HEK293T (cell line): ENCODE measurements at regions not wholly inside any gene's neighbourhood (a gene's known extent, or its start where the extent isn't known, plus 50 kb on each side); places are given as distances from the start of the nearest gene placed in this dataset.
"Not testable (repeated sequence)": the region's sequence is repeated elsewhere in the genome, so short reads cannot be mapped to it uniquely, and the experiment has no call there.

Experiments
- CTCF ChIA-PET: fragments of 350-600 bp; formaldehyde crosslinking; extraction: SDS; loops from one replicate; lab custom pipeline; 2021; ENCODE audit warnings: antibody characterized with exemption, inconsistent platforms; lab: Yijun Ruan, JAX
- POLR2A ChIA-PET: fragments of 350-600 bp; formaldehyde crosslinking; extraction: SDS; loops from one replicate; lab custom pipeline; 2020; ENCODE audit warnings: antibody characterized with exemption, inconsistent platforms; lab: Yijun Ruan, JAX
- DNase-seq: peaks from one replicate; pipeline ENCODE4 v3.0.0; 2012; ENCODE audit warnings: mixed read lengths; ENCODE audit errors: extremely low spot score
- ARNT ChIP-seq: fragments of 450-650 bp; IDR thresholded peaks from 2 replicates; pipeline ENCODE4 v1.6.1; 2017; ENCODE audit warnings: mild to moderate bottlenecking
- BHLHE40 ChIP-seq: fragments of 450-650 bp; IDR thresholded peaks from 2 replicates; pipeline ENCODE4 v1.6.1; 2016; ENCODE audit warnings: mild to moderate bottlenecking, moderate library complexity, borderline replicate concordance
- CTBP1 ChIP-seq: fragments of 450-650 bp; IDR thresholded peaks from 2 replicates; pipeline ENCODE4 v1.6.1; 2016; ENCODE audit warnings: borderline replicate concordance
- ELF4 ChIP-seq: fragments of 450-650 bp; IDR thresholded peaks from 2 replicates; pipeline ENCODE4 v1.6.1; 2017; ENCODE audit warnings: antibody characterized with exemption
- FOXA1 ChIP-seq: fragments of 450-650 bp; IDR thresholded peaks from 2 replicates; pipeline ENCODE4 v1.6.1; 2016; ENCODE audit warnings: mild to moderate bottlenecking
- FOXK2 ChIP-seq: fragments of 450-650 bp; IDR thresholded peaks from 2 replicates; pipeline ENCODE4 v1.6.1; 2016; ENCODE audit warnings: mild to moderate bottlenecking
- FOXM1 ChIP-seq: fragments of 450-650 bp; IDR thresholded peaks from 2 replicates; pipeline ENCODE4 v1.6.1; 2017; ENCODE audit warnings: mild to moderate bottlenecking, borderline replicate concordance
- HDGF ChIP-seq: fragments of 450-650 bp; IDR thresholded peaks from 2 replicates; pipeline ENCODE4 v1.6.1; 2017; ENCODE audit warnings: antibody characterized with exemption, borderline replicate concordance
- L3MBTL2 ChIP-seq: fragments of 450-650 bp; conservative IDR thresholded peaks from 2 replicates; pipeline ENCODE4 v1.6.1; 2016; ENCODE audit warnings: mild to moderate bottlenecking
- LEF1 ChIP-seq: fragments of 450-650 bp; IDR thresholded peaks from 2 replicates; pipeline ENCODE4 v1.6.1; 2017; ENCODE audit warnings: mild to moderate bottlenecking, borderline replicate concordance
- NFRKB ChIP-seq: fragments of 450-650 bp; IDR thresholded peaks from 2 replicates; pipeline ENCODE4 v1.6.1; 2016; ENCODE audit warnings: mild to moderate bottlenecking, moderate library complexity
- SP1 ChIP-seq: fragments of 450-650 bp; IDR thresholded peaks from 2 replicates; pipeline ENCODE4 v1.6.1; 2017
- SUZ12 ChIP-seq: fragments of 450-650 bp; IDR thresholded peaks from 2 replicates; pipeline ENCODE4 v1.6.1; 2016; ENCODE audit warnings: mild to moderate bottlenecking
- TARDBP ChIP-seq: fragments of 450-650 bp; IDR thresholded peaks from 2 replicates; pipeline ENCODE4 v1.6.1; 2016
- ZNF384 ChIP-seq: fragments of 450-650 bp; IDR thresholded peaks from 2 replicates; pipeline ENCODE4 v1.6.1; 2016
- TF ChIP-seq, protein P1 (sequence below): fragments of 450-650 bp; IDR thresholded peaks from 2 replicates; pipeline ENCODE4 v1.6.1; 2016

DNA sequence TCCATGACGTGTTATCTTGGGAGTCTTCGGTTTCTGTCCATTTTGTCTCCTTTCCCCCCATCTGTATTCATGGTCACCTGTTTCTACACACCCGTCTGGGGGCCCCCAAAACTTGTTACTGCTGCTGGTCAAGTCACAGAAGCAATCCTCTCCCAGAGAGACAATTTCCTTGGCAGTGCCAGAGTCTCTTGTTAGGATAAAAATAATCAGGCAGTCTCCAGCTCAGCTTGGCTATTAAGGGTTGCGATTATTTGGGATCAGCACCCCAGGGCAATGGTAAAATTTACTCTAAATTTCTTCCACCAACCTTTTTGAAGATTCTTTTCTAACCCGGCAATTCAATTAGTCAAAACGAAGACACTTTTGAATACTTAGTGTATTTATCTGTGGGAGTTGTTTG is 229.1 kb upstream of the JARID2 start:
- ChIA-PET POLR2A (no interaction called here), CTCF (no interaction called here)
- TF ChIP-seq BHLHE40 (no peak), ZNF384 (no peak), ELF4 (no peak), TARDBP (no peak), NFRKB (no peak), SUZ12 (no peak), FOXK2 (no peak), ARNT (no peak)
- no peak for DNase-seq

DNA sequence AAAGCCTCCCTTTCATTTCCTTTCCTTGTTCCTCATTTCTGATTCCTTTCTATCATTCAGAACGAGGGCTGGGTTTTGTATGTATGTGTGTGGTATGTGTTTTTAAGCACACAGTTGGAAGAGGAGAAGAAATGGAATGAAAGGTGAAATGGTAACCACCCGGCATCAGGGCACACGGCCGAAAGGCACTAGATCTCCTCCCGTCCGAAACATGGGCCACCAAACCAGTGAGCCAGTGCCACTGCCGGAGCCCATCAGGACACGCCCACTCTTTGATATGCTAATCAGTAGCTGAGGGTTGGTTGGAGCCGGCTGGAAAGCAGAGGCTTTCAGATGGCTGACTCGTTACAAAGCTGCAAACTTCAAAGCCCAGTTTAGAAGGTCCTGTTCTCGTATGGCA is 228.6 kb upstream of the JARID2 start:
- TF ChIP-seq FOXM1, result no peak
- TF ChIP-seq SUZ12, result no peak
- no peak for TF ChIP-seq CTBP1
- no peak for TF ChIP-seq SP1
- no peak for TF ChIP-seq BHLHE40
- no peak for TF ChIP-seq HDGF
- TF ChIP-seq, protein P1, sequence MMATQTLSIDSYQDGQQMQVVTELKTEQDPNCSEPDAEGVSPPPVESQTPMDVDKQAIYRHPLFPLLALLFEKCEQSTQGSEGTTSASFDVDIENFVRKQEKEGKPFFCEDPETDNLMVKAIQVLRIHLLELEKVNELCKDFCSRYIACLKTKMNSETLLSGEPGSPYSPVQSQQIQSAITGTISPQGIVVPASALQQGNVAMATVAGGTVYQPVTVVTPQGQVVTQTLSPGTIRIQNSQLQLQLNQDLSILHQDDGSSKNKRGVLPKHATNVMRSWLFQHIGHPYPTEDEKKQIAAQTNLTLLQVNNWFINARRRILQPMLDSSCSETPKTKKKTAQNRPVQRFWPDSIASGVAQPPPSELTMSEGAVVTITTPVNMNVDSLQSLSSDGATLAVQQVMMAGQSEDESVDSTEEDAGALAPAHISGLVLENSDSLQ, result no peak
- no peak for TF ChIP-seq ELF4
- no peak for TF ChIP-seq FOXA1
- TF ChIP-seq TARDBP, result no peak
- TF ChIP-seq ARNT, result no peak
- TF ChIP-seq L3MBTL2, result no peak
- TF ChIP-seq ZNF384, result no peak
- no peak for TF ChIP-seq NFRKB
- no peak for TF ChIP-seq LEF1
- no peak for TF ChIP-seq FOXK2
- ChIA-PET POLR2A (no interaction called here), CTCF (no interaction called here)
- peak; percentile 50 for DNase-seq

DNA sequence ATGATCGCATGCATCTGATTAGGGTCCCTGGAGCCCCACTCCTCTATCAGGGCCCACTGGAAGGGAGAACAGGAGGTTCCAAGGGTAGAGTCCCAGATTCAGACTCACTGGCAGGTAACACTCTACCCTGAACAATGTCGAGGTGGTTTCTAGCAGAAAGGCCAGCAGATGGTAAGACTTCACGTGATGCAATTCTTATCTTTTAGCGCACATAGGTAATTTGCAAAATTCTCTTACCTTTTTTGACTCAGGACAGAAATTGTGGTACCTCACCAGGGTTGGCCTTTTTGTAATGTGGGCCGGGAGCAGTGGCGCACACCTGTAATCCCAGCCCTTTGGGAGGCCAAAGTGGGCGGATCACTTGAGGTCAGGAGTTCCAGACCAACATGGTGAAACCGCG is 228.1 kb upstream of the JARID2 start:
- ChIA-PET CTCF (no interaction called here), POLR2A (no interaction called here)
- TF ChIP-seq SUZ12, result no peak
- no peak for TF ChIP-seq ELF4
- no peak for TF ChIP-seq HDGF
- no peak for TF ChIP-seq L3MBTL2
- no peak for TF ChIP-seq CTBP1
- no peak for TF ChIP-seq FOXK2
- no peak for TF ChIP-seq FOXM1
- no peak for TF ChIP-seq ZNF384
- TF ChIP-seq BHLHE40, result no peak
- no peak for TF ChIP-seq SP1
- TF ChIP-seq TARDBP, result no peak
- no peak for DNase-seq

DNA sequence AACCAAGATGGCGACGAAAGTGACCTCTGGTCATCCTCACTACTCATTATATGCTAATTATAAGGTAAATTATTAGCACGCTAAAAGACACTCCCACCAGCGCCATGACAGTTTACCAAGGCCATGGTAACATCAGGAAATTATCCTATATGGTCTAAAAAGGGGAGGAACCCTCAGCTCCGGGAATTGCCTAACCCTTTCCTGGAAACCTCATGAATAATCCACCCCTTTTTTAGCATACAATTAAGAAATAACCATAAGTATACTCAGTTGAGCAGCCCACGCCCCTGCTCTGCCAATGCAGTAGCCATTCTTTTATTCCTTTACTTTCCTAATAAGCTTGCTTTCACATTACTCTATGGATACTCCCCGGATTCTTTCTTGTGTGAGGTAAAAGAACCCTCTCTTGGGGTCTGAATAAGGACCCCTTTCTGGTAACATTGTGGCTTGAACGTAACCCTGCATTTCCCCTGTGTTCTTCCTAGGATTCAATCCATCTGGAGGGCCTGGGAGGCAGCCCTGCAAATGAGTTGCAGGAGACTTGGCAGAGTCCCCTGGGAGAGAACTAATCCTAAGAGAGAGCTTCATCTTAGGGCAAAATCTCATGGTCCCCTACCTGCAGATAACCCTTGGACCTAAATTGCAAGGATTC is 225.6 kb upstream of the JARID2 start:
- POLR2A ChIA-PET, result no interaction called here
- DNase-seq, result no peak
- CTCF ChIA-PET, result no interaction called here

DNA sequence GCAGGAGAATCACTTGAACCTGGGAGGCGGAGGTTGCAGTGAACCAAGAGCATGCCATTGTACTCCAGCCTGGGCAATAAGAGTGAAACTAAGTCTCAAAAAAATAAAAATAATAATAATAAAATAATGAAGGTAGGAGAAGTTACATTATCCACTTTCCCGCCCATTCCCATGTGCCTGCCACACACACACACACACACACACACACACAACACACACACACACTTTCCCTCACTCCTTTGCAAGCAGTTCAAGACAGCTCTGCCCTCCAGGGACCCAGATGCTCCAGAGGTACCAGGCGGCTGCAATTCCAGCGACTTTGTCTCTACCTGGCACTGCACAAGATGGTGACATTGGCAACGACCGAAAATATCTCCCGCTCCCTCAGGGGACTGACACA is 224.8 kb upstream of the JARID2 start:
- CTCF ChIA-PET, result no interaction called here
- no peak for DNase-seq

More for the DNA sequence above, 225.6 kb upstream of the JARID2 start:
- no peak for TF ChIP-seq BHLHE40
- TF ChIP-seq FOXA1, result no peak
- no peak for TF ChIP-seq ELF4
- no peak for TF ChIP-seq TARDBP
- TF ChIP-seq ZNF384, result no peak
- TF ChIP-seq NFRKB, result no peak
- TF ChIP-seq ARNT, result no peak
- TF ChIP-seq SP1, result no peak
- no peak for TF ChIP-seq FOXM1
- TF ChIP-seq, protein P1, result no peak
- no peak for TF ChIP-seq CTBP1
- TF ChIP-seq LEF1, result no peak
- TF ChIP-seq FOXK2, result no peak
- TF ChIP-seq SUZ12, result no peak
- TF ChIP-seq HDGF, result no peak
- TF ChIP-seq L3MBTL2, result no peak

DNA sequence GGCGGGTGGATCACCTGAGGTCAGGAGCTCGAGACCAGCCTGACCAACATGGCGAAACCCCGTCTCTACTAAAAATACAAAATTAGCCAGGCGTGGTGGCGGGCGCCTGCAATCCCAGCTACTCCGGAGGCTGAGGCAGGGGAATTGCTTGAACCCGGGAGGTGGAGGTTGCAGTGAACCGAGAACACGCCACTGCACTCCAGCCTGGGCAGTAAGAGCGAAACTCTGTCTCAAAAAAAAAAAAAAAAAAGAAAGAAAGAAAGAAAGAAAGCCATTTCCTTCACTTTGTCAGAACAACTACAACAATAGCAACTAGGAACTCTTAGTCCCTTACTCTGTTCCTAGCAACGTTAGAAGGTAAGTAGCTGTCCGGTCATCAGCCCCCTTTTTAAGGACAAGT is 222.9 kb upstream of the JARID2 start:
- DNase-seq, CTCF ChIA-PET, POLR2A ChIA-PET: not testable (repeated sequence)

More for the DNA sequence above, 224.8 kb upstream of the JARID2 start:
- TF ChIP-seq TARDBP, result no peak
- TF ChIP-seq FOXK2, result no peak
- no peak for TF ChIP-seq SUZ12
- TF ChIP-seq ARNT, result no peak
- no peak for TF ChIP-seq HDGF
- TF ChIP-seq L3MBTL2, result peak; percentile 85
- no peak for TF ChIP-seq LEF1
- TF ChIP-seq NFRKB, result no peak
- POLR2A ChIA-PET, result no interaction called here

DNA sequence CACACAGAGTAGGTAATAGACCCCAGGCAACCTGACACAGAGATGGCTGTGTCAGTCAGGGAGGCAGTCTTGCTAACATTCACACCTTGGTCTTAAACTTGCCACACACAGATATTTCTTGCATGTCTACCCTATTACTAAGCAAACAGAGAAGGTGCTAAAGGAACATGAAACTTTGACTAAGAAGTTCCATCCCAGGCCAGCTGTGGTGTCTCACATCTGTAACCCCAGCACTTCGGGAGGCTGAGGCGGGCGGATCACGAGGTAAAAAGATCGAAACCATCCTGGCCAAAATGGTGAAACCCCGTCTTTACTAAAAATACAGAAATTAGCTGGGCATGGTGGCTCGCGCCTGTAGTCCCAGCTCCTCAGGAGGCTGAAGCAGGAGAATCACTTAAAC is 222.4 kb upstream of the JARID2 start:
- TF ChIP-seq TARDBP (no peak), SP1 (no peak), SUZ12 (no peak), FOXM1 (no peak), BHLHE40 (no peak), ELF4 (no peak), ZNF384 (no peak), CTBP1 (no peak), FOXK2 (no peak), L3MBTL2 (no peak), LEF1 (no peak), HDGF (no peak), FOXA1 (no peak), NFRKB (no peak), ARNT (no peak)
- TF ChIP-seq, protein P1, result no peak
- POLR2A ChIA-PET, result no interaction called here
- no peak for DNase-seq
- CTCF ChIA-PET, result no interaction called here
